Stimulated activated naive CD8-positive, alpha-beta T cell treated with anti-CD3 and anti-CD28 coated beads, Interleukin-15, amount 100 ng/mL, for 72 hours (primary cell): ENCODE measurements at regions not wholly inside any gene's neighbourhood (a gene's known extent, or its start where the extent isn't known, plus 50 kb on each side); places are given as distances from the start of the nearest gene placed in this dataset.

Experiments used
- ATAC-seq: fragments of 150-1000 bp; cut with Tn5 transposase; 2 replicates; pipeline ENCODE4 v1.10.0; 2021; ENCODE audit warnings: mild to moderate bottlenecking, moderate library complexity
- DNase-seq, 2 donors: peaks; one replicate each; pipeline ENCODE4 v3.0.0; 2021 to 2022
- H3K27ac Mint-ChIP-seq, 2 donors: one replicate each; pipeline ENCODE4 v1.8.0; 2022; ENCODE audit warnings: mild to moderate bottlenecking in 2 of 2, mixed read lengths in 2 of 2, moderate library complexity in 2 of 2
- H3K27me3 Mint-ChIP-seq: one replicate; pipeline ENCODE4 v1.8.0; 2022; ENCODE audit warnings: mixed read lengths
- H3K4me1 Mint-ChIP-seq: one replicate; pipeline ENCODE4 v1.8.0; 2022; ENCODE audit warnings: mild to moderate bottlenecking, mixed read lengths
- H3K4me3 Mint-ChIP-seq, 2 donors: one replicate each; pipeline ENCODE4 v1.8.0; 2022; ENCODE audit warnings: mild to moderate bottlenecking in 2 of 2, mixed read lengths in 2 of 2, moderate library complexity in 1 of 2
- H3K9me3 Mint-ChIP-seq, 2 donors: one replicate each; pipeline ENCODE4 v1.8.0; 2022; ENCODE audit warnings: mixed read lengths in 2 of 2

DNA sequence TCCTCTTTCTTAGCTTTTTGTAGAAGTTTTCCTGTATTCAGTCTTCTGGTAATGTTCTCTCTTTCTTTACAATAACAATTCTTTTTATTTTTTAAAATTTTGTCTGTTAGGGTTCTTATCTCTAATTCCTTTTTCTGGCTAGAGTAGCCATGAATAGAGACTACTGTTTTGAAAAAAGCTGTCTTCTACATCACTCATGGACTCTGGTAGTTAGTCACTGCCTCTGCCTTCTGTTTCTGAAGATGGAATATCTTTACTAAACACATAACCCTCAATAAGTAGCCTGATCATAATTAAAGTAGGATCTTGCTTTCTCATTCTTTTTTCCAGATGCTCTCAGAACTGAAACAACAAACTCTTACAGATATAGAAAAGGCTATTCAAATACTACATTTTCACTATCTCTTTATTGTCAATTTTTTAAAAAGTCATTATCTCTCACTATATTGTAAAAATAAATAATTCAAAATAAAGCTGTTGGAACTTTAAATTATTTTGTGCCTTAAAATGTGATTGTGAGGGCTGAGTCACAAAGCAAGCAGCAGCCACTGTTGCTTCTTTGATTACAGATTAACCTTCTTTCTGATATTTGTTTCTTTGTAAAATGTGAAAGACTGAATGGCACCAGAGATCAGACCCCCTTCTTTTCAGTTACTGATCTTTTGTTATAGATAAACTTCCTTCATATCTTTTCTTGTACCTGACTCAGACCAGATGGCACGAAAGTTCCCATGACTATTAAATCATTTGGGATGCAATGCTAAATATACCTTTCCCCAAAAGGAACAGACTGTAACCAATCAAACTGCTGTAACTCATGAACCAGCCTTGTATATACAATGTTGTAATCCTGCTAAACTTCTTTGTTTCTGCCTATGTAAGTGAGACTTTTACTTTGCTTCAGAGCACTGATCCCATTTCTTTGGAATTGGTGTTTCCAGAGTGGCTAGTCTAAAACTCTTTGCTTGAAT lies 1159.5 kb downstream of the IGSF11 start:
- H3K4me3 Mint-ChIP-seq: no peak overlapping the region
- DNase-seq: no peak
- H3K27me3 Mint-ChIP-seq: no peaks in the 10 kb centered on the region
- no peaks in the 10 kb centered on the region for H3K4me1 Mint-ChIP-seq
- H3K9me3 Mint-ChIP-seq: peaks cover 7% of the 10 kb centered on the region in 2 donors
- no peak for ATAC-seq
- H3K27ac Mint-ChIP-seq: no peak overlapping the region

DNA sequence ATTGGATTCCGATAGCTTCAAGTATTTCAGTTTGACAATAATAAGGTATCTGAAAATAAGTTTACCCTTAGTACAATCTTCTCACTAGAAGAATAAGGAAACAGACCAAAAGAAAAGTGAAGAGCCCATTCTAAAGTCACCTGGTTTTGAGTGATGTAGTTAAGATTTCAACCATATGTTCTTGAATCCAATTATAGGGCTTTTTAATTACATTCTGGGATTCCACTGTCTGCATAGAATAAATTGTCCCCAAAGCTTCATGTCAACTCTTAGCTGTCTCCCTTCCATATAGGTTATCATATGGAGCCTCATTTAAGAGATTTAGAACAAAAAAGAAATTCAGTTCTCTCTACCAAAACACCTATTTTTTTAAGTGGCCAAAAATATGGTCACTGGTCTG lies 1158.8 kb downstream of the IGSF11 start:
- DNase-seq (no peak), ATAC-seq (no peak)
- H3K9me3 Mint-ChIP-seq: peaks cover 13 to 14% of the 10 kb centered on the region in 2 donors

DNA sequence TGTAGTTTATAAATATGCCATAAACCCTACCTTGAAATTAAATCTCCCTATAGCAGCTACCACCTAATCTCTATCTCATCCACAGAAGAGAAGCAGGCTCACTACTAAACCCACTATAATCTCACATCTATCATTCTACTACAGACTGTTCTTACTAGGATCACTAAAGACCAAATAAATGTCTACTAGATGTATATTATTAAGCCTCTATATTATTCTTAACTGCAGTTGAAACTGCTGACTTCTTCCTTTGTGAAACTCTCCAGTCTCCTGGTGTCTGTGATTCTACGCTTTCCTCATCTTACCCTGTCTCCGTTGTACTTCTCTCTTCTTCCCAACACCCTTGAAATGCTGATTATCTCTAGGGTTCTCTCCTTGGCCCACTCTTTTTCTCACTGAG lies 1154.0 kb downstream of the IGSF11 start:
- ATAC-seq (no peak), DNase-seq (no peak)
- Mint-ChIP-seq H3K9me3 (peaks cover 13 to 21% of the 10 kb centered on the region in 2 donors), H3K27me3 (no peaks in the 10 kb centered on the region), H3K4me1 (no peaks in the 10 kb centered on the region), H3K27ac (no peak overlapping the region), H3K4me3 (no peak overlapping the region)

More for the DNA sequence above, 1158.8 kb downstream of the IGSF11 start:
- no peaks in the 10 kb centered on the region for H3K27me3 Mint-ChIP-seq
- H3K4me1 Mint-ChIP-seq: no peaks in the 10 kb centered on the region
- no peak overlapping the region for H3K4me3 Mint-ChIP-seq
- H3K27ac Mint-ChIP-seq: no peak overlapping the region

DNA sequence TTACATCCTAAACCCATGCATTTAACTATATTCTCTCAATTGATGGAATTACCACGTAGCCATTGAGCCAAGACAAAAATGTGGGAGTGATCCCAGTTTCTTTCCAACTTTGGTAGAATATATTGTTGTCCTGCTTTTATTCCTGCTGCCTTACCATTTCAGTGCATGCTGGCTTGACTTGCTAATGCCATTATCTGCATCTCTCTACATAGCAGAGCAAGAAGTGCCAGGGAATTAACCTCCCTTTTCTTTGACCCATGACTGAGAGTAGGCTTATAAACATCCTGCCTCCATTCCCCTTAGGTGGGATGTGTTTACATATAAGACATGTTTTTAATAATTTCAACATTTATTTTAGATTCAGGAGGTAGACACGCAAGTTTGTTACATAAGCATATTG lies 1153.4 kb downstream of the IGSF11 start:
- no peak overlapping the region for H3K4me3 Mint-ChIP-seq
- H3K27ac Mint-ChIP-seq: no peak overlapping the region
- ATAC-seq: no peak
- H3K9me3 Mint-ChIP-seq: peaks cover 13 to 21% of the 10 kb centered on the region in 2 donors
- DNase-seq: no peak
- no peaks in the 10 kb centered on the region for H3K4me1 Mint-ChIP-seq
- H3K27me3 Mint-ChIP-seq: no peaks in the 10 kb centered on the region

DNA sequence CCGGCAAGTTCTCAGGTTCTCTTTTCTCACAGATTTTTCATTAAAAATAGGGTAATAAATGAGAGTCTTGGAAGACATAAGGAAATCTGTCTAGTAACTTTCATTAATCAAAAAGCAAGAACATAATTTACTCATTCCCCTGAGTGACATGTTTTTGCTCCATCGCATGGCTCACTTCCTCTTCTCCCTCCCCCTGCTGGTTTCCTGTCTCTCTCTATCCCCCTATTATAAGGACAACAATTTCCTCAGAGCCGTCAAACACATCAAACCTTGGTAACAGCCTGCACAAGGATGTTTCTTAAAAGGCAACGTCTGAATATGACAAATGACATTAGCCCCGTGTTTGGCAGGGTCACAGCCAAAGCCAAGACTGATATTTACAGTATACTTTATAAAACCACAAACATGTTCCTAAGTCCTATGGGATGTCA lies 1149.6 kb downstream of the IGSF11 start:
- DNase-seq: no peak
- Mint-ChIP-seq H3K27me3 (no peaks in the 10 kb centered on the region), H3K4me3 (no peak overlapping the region), H3K4me1 (no peaks in the 10 kb centered on the region), H3K9me3 (peaks cover 19 to 28% of the 10 kb centered on the region in 2 donors), H3K27ac (no peak overlapping the region)
- no peak for ATAC-seq

DNA sequence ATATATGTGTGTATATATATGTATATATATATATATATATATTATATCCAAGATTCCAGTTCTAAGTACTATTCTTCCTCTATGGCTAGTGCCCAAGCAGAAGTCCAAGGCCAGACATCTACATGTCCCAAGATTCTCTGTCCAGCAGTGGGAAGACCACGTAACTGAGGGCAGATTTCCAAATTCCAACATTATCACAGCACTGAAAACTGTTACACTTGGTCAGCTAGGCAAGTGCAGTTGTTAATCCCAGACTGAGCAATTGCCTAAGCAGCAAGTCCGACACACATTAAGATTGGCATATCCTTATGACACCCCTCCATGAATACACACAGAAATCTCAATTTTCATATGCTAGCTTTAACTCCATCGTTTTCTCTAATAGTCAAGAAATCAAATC lies 1148.5 kb downstream of the IGSF11 start:
- no peak for ATAC-seq
- Mint-ChIP-seq H3K27me3 (no peaks in the 10 kb centered on the region), H3K4me3 (no peak overlapping the region), H3K4me1 (no peaks in the 10 kb centered on the region), H3K27ac (no peak overlapping the region), H3K9me3 (peaks cover 11 to 17% of the 10 kb centered on the region in 2 donors)
- no peak for DNase-seq

DNA sequence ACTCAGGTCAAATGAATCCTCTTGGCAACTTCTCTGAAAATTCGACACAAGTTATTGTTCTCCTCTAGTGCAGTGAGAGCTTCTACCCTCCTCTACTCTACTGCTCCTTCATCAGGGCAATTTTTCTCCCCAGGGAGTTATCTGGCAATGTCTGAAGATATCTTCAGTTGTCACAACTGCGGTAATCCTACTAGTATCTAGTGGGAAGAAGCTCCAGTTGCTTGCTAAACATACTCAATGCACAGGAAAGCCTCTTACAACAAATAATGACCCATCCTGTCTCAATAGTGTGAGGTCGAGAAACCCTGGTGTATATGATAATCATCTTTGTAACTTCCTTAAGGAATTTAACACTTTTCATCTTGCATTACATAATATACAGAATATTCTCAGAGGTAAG lies 1147.6 kb downstream of the IGSF11 start:
- Mint-ChIP-seq H3K27ac (no peak overlapping the region), H3K9me3 (peaks cover 11 to 14% of the 10 kb centered on the region in 2 donors), H3K4me1 (no peaks in the 10 kb centered on the region), H3K27me3 (no peaks in the 10 kb centered on the region), H3K4me3 (no peak overlapping the region)
- ATAC-seq (no peak), DNase-seq (no peak)

DNA sequence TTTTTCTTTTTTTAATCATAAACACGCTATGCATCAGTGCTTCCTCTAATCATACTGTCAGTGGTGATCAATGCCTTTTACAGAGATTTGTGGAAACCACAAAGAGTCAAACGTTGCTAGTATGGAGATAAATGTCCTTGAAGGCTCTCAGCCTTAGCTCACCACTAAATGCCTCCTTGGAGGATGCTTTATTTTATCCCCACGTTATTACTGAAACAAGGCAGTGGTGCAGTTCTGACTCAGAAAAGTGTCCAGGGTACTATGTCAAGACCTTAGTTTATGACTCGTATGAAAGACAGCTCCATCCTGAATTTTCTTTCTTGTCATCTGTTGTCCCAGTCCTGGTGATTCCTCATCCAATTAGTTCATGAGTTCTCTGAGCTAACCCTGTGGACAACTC lies 1146.7 kb downstream of the IGSF11 start:
- ATAC-seq (no peak), DNase-seq (no peak)
- Mint-ChIP-seq H3K4me1 (no peaks in the 10 kb centered on the region), H3K27ac (no peak overlapping the region), H3K4me3 (no peak overlapping the region), H3K9me3 (peaks cover 7 to 11% of the 10 kb centered on the region in 2 donors), H3K27me3 (no peaks in the 10 kb centered on the region)

DNA sequence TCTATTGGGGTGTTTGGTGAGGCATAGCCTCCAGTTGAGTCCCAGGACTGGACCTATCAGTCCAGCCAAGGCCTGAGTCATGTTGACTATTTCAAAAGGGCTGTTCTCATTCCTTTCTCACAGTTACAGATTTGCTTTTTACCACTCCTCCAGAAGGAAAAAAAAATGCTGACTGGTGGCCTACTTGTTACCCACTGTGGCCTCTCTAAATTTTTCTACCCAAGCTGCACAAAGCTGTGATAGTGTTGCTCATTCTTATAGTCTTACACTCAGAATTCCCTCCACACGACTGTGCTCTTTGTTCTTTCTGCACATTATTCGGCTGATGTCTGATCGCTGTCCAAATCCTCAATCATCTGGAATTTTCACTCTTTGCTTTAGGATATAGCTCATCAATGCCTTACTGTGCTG lies 1142.2 kb downstream of the IGSF11 start:
- peaks cover 5 to 14% of the 10 kb centered on the region in 2 donors for H3K9me3 Mint-ChIP-seq

DNA sequence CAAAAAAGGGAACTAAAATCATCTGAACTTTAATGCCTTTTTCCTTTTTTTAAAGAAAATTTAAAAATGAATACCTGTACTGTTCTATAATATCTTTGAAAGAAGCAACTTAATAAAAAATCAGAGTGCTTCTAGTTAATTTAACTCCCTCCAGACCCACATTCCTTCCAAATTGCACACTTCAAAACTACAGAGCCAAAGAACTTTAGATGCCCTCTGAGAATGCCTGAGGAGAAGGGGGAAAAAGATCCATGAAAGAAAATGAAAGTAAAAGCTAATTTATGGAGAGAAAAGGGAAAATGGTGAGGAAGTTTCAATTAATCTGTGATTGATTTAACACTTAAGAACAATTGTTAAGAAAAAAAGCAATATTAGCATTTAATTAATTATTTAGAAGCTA lies 1141.6 kb downstream of the IGSF11 start:
- H3K27me3 Mint-ChIP-seq: no peaks in the 10 kb centered on the region
- peaks cover 5 to 14% of the 10 kb centered on the region in 2 donors for H3K9me3 Mint-ChIP-seq
- H3K27ac Mint-ChIP-seq: no peak overlapping the region
- ATAC-seq (no peak), DNase-seq (no peak)
- H3K4me1 Mint-ChIP-seq: no peaks in the 10 kb centered on the region
- no peak overlapping the region for H3K4me3 Mint-ChIP-seq

More for the DNA sequence above, 1142.2 kb downstream of the IGSF11 start:
- Mint-ChIP-seq H3K4me1 (no peaks in the 10 kb centered on the region), H3K4me3 (no peak overlapping the region), H3K27me3 (no peaks in the 10 kb centered on the region), H3K27ac (no peak overlapping the region)
- ATAC-seq (no peak), DNase-seq (no peak)

DNA sequence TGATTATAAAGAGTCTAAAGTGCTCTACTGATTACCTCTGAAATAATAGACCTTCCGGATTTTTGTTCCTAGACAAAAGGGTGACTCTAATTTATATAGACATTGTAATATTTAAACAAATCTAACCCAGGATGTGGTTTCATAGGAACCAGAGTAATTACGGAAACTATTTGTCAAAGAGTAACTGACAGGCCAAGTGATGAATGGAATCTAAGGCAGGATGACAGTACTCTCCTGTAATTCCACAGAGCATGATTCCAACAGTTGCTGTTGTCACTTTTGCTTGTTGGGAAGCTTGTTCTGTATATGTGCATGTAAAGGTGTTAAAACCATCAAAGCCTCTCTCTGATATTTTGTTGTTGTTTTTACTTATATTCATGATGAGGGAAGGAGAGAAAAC lies 1141.0 kb downstream of the IGSF11 start:
- no peaks in the 10 kb centered on the region for H3K4me1 Mint-ChIP-seq
- DNase-seq: no peak
- ATAC-seq: no peak
- H3K4me3 Mint-ChIP-seq: no peak overlapping the region
- no peak overlapping the region for H3K27ac Mint-ChIP-seq
- H3K27me3 Mint-ChIP-seq: no peaks in the 10 kb centered on the region
- peaks cover 5 to 14% of the 10 kb centered on the region in 2 donors for H3K9me3 Mint-ChIP-seq

DNA sequence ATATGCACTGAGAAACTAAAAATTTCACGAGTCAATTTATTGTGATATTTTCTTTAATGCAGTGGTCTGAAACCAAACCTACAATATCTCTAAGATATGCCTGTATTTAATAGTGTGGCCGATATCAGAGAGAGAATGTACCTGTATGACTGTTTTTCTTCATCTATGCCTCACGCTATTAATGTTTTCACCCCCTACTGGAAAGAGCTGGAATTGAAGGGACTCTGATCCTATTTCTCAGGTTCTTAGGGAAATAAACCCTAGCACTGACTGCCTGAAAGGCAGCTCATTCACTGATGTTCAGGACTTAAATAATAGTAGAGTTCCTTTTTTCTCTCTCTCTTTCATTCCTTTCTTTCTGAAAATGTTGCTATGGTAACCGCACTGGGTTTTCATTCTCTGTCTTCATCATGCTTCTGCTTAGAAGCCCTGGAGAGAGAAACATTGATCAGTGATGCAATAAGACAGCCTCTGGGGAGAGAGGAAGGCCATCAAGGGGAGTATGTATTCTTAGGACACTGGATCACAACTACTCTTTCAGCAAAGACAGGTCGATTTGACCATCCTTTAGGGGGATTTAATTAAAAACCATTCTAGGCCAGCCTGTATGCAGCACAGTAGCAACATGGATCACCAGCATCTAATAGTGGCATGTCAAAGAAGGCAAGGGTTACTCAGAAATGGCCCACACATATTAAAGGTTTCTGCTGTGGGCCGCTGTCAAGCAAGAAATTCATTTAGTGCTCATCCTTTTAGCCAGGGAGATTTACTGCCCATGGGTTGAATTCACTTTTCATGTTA lies 1135.7 kb downstream of the IGSF11 start:
- H3K27ac Mint-ChIP-seq: no peak overlapping the region
- H3K4me1 Mint-ChIP-seq: no peaks in the 10 kb centered on the region
- ATAC-seq (no peak), DNase-seq (no peak)
- H3K9me3 Mint-ChIP-seq: peaks cover 7 to 23% of the 10 kb centered on the region in 2 donors
- H3K27me3 Mint-ChIP-seq: no peaks in the 10 kb centered on the region
- no peak overlapping the region for H3K4me3 Mint-ChIP-seq

DNA sequence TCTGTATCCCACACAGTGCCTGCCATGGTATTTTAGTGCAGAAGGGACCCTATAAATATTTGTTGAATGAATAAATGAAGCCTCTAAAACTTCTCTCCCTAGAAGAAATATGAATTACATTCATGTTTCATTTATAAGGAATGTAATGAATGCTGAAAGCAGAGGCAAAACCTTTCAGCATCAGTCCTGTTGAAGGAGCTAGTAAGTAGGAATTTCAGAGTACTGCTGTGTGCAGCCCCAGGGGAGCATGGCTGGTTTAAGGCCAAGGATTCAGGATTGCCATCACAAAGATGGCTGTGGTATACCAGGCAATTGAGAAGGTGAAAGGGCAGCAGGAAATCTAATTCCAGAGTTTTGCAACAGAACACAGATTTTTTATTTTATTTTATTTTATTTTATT lies 1131.4 kb downstream of the IGSF11 start:
- no peak overlapping the region for H3K4me3 Mint-ChIP-seq
- DNase-seq (no peak), ATAC-seq (no peak)
- H3K27me3 Mint-ChIP-seq: no peaks in the 10 kb centered on the region
- no peaks in the 10 kb centered on the region for H3K4me1 Mint-ChIP-seq
- H3K27ac Mint-ChIP-seq: no peak overlapping the region
- peaks cover 7 to 9% of the 10 kb centered on the region in 2 donors for H3K9me3 Mint-ChIP-seq

DNA sequence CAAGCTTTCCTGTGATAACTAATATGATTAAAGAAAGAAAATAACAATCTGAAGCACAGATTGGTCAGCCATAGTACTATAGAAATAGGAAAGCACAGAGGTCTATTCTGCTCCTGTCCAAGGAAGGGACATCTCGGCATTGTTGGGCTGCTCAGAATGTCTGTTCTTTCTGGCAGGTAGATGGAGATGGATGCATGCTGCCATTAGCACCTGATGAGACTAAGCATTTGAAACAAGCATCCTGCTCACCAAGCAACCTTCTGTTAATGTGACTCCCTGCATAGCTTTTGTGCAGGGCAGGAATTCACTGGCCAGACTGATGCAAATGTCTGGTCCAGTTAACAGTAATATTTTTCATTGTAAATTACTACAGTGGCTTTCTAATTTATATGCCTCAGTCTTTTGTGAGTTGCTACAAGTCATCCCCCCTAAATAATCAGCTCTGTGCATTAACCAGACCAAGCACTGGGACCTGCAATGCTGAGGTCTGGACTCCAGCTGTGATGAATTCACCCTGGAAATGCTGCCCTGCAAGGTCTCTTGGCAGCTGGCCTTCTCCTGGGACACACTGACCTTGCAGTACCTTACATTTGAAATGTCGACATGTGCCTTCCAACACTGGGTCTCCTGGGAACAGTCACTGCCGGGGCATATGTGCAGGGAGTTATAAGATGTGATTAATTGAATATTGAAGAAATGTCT lies 1123.7 kb downstream of the IGSF11 start:
- Mint-ChIP-seq H3K4me1 (no peaks in the 10 kb centered on the region), H3K4me3 (no peak overlapping the region), H3K27ac (no peak overlapping the region), H3K9me3 (peaks cover 0 to 5% of the 10 kb centered on the region in 2 donors), H3K27me3 (no peaks in the 10 kb centered on the region)
- ATAC-seq (no peak), DNase-seq (no peak)

DNA sequence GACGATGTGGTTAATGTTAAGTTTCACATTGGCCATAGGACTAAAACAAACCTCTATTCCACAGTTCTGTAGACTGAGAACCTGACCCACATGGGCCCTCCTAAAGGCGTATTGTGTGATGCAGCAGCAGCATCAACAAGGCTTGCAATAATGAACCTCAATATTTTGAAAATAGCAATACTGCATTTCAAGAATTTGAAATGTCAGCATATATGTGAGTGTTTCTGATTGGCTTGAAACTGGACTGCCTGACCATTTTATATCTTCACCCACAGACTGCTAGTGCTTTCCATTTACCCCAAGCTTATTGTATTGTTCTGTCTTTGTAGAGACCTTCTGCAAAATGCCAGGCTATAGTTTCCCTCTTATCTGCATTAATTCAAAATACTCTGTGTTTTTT lies 1122.3 kb downstream of the IGSF11 start:
- ATAC-seq (no peak), DNase-seq (no peak)
- H3K9me3 Mint-ChIP-seq: peaks cover 0 to 5% of the 10 kb centered on the region in 2 donors
- H3K27me3 Mint-ChIP-seq: no peaks in the 10 kb centered on the region
- no peaks in the 10 kb centered on the region for H3K4me1 Mint-ChIP-seq
- H3K4me3 Mint-ChIP-seq: no peak overlapping the region
- no peak overlapping the region for H3K27ac Mint-ChIP-seq
